Fibroblast of villous mesenchyme (primary cell): ENCODE measurements at regions not wholly inside any gene's neighbourhood (a gene's known extent, or its start where the extent isn't known, plus 50 kb on each side); places are given as distances from the start of the nearest gene placed in this dataset.

ENCODE experiments used
- DNase-seq: peaks from one replicate; pipeline ENCODE4 v3.0.0-alpha.2; 2010; ENCODE audit warnings: low read depth
- H3K4me3 ChIP-seq: 2 replicates; pipeline ENCODE4 v1.5.1; 2011; ENCODE audit warnings: low read depth, mild to moderate bottlenecking, low read length
- CTCF ChIP-seq: IDR thresholded peaks from 2 replicates; pipeline ENCODE4 v1.5.1; 2012; ENCODE audit warnings: low read depth, mild to moderate bottlenecking, low read length; ENCODE audit not compliant: insufficient read depth

DNA sequence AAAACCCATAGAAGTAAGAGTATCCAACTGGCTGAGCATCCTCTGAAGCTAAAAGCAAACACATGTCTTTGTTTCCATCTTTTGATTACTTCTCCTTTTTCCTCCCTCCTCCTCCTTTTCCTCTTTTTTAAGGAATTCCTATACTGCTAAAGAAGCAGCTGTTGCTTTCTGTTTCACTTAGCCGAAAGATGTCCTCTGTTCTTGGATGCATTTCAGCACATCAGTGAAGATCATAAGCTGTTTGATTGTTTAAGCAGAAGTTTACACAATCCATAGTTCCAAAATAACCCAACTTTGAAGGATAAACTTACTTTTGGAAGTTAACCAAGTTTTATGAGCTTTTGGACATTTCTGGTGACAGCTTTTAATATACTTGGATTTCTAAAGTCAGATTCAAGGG is 55.1 kb upstream of the TNIP3 start:
- DNase-seq = peak; percentile 41

DNA sequence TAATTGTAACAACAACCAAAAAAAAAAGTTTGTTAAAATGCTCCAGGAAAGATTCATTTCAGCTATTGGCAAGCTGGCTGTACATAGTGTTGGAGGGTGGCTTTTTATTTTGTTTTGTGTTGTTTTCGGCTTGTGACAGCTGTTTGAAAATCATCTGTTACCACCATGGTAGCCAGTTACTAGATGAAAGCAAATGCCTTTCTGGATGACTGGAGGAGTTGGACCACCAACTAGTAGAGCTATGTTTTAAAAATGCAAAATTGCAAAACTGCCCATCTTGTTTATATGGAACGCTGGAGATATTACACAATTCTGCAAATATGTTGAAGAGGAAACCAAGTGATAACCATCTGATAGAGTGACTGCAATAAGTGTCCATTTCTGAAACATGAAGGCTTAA is 53.2 kb upstream of the TNIP3 start:
- TF ChIP-seq CTCF = no peak
- no peak overlapping the region for H3K4me3 ChIP-seq
- peak; percentile 82 for DNase-seq

More for the DNA sequence above, 55.1 kb upstream of the TNIP3 start:
- no peak for TF ChIP-seq CTCF
- peak overlapping the region; percentile 26 for H3K4me3 ChIP-seq

GRCh38 chr4:121216461-121216860 is 52.3 kb upstream of the TNIP3 start:
- no peak overlapping the region for H3K4me3 ChIP-seq
- no peak for TF ChIP-seq CTCF
- peak; percentile 13 for DNase-seq

- DNase-seq = no peak
- H3K4me3 ChIP-seq = no peak overlapping the region
- TF ChIP-seq CTCF = no peak
Observed at GRCh38 chr4:121213940-121214339, 49.8 kb upstream of the TNIP3 start.
